Kidney capillary endothelial cell (primary cell): ENCODE measurements at regions not wholly inside any gene's neighbourhood (a gene's known extent, or its start where the extent isn't known, plus 50 kb on each side); places are given as distances from the start of the nearest gene placed in this dataset.

Experiments
- DNase-seq: peaks from one replicate; pipeline ENCODE4 v3.0.0-alpha.2; 2018; ENCODE audit warnings: low spot score

GRCh38 chr3:124671106-124671505, 59.1 kb upstream of the UMPS start:
- peak; percentile 56 for DNase-seq

- DNase-seq, result no peak
Observed at GRCh38 chr3:124674336-124674735, 55.9 kb upstream of the UMPS start.

GRCh38 chr3:124676236-124676635, 54.0 kb upstream of the UMPS start:
- no peak for DNase-seq

DNA sequence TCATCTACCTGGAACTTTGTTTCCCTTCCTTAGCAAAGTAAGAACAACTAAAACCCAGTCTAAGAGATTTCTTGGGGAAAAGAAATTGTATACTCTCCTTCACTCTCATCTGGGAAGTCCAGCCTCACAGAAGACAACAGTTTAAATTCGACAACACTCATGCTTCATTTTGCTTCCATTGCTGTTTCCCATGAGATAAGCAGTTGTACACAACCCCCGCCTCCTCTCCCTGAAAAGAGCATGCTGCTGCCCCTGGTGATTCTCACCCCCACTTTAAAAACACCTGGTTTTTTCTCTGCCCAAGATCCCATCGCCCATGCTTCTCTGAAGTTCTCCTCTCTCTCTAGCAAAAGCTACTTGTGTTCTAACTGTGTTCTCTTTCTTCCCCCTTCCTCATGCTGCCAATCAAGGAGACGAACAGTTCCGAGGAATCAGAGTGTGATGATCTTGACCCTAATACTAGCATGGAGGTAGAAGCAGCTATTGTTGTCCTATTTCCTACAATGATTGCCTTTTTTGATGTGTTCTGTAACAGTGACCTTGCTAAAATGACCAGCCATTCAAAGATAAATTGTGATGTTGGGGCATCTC, 51.1 kb upstream of the UMPS start:
- no peak for DNase-seq
